Cardiac fibroblast (primary cell): ENCODE measurements at regions not wholly inside any gene's neighbourhood (a gene's known extent, or its start where the extent isn't known, plus 50 kb on each side); places are given as distances from the start of the nearest gene placed in this dataset.
A peak's percentile ranks its signal among the peaks of the same experiment; 100 is the strongest.

Experiments
- DNase-seq, 2 donors: peaks; one replicate each; pipeline versions ENCODE4 v3.0.0 to v3.0.0-alpha.2; 2010; ENCODE audit warnings: low read depth in 2 of 2
- H3K4me3 ChIP-seq, 2 donors: replicated peaks in 1 of 2; 1 replicate in 1 of 2; 2 replicates in 1 of 2; pipeline ENCODE4 v1.5.1; 2011; ENCODE audit warnings: low read depth in 2 of 2, low read length in 2 of 2, mild to moderate bottlenecking in 2 of 2, moderate library complexity in 1 of 2
- CTCF ChIP-seq: IDR thresholded peaks from one replicate; pipeline ENCODE4 v1.5.1; 2011; ENCODE audit warnings: low read depth, mild to moderate bottlenecking, low read length, inconsistent platforms

- DNase-seq, result no peak
- no peak overlapping the region for H3K4me3 ChIP-seq
- TF ChIP-seq CTCF, result no peak
These were observed 114.2 kb downstream of the ZNF621 start for GRCh38 chr3:40639006-40639405.

GRCh38 chr3:40642812-40643211 is 118.1 kb downstream of the ZNF621 start:
- DNase-seq, result no peak
- no peak overlapping the region for H3K4me3 ChIP-seq
- no peak for TF ChIP-seq CTCF

GRCh38 chr3:40645883-40646282 is 121.1 kb downstream of the ZNF621 start:
- peak in 1 of 2 donors; percentile 3 for DNase-seq
- no peak overlapping the region for H3K4me3 ChIP-seq
- no peak for TF ChIP-seq CTCF

GRCh38 chr3:40649346-40649745 is 124.6 kb downstream of the ZNF621 start:
- H3K4me3 ChIP-seq, result no peak overlapping the region
- no peak for DNase-seq
- TF ChIP-seq CTCF, result no peak

- no peak for DNase-seq
- no peak for TF ChIP-seq CTCF
- H3K4me3 ChIP-seq, result no peak overlapping the region
These were observed 127.3 kb downstream of the ZNF621 start for GRCh38 chr3:40652072-40652471.

- DNase-seq, result no peak
- no peak for TF ChIP-seq CTCF
- H3K4me3 ChIP-seq, result no peak overlapping the region
These were observed 128.2 kb downstream of the ZNF621 start for GRCh38 chr3:40653001-40653400.

- DNase-seq, result no peak
- H3K4me3 ChIP-seq, result no peak overlapping the region
- TF ChIP-seq CTCF, result no peak
These were observed 129.1 kb downstream of the ZNF621 start for GRCh38 chr3:40653878-40654277.
